Embryonic facial prominence (tissue), 1 donor: ENCODE measurements at regions not wholly inside any gene's neighbourhood (a gene's known extent, or its start where the extent isn't known, plus 50 kb on each side); places are given as distances from the start of the nearest gene placed in this dataset.
A peak's percentile ranks its signal among the peaks of the same experiment; 100 is the strongest.

Source experiments
- DNase-seq: peaks from one replicate; pipeline ENCODE4 v3.0.0-alpha.2; 2016; ENCODE audit errors: extremely low spot score

DNA sequence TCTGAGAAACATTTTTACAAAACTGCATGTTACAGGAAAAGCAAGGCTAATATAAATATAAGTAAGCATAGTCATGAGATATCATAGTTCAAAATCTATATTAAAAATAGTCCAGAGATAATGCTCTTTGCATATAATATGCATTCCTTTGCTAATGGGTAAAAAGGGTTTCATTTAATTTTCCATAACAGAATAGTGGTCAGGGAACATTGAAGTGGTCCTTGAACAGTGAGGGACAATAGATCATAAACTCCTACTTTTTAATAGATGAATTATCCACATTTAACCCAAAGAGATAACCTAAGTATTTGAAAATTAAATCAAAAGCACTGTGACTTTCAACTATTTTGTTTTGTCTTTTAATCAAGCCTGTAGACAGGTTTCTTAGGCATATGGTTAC, 243.1 kb upstream of the ADGRB3 start:
- no peak for DNase-seq

- no peak for DNase-seq
Measured at GRCh38 chr6:68372991-68373390, 262.1 kb upstream of the ADGRB3 start.

- DNase-seq = no peak
Measured at GRCh38 chr6:68368845-68369244, 266.2 kb upstream of the ADGRB3 start.

- peak; percentile 6 for DNase-seq
Measured at GRCh38 chr6:68364271-68364805, 270.7 kb upstream of the ADGRB3 start.

- DNase-seq = no peak
Measured at GRCh38 chr6:68343901-68344300, 291.2 kb upstream of the ADGRB3 start.

GRCh38 chr6:68342286-68342685, 292.8 kb upstream of the ADGRB3 start:
- no peak for DNase-seq

DNA sequence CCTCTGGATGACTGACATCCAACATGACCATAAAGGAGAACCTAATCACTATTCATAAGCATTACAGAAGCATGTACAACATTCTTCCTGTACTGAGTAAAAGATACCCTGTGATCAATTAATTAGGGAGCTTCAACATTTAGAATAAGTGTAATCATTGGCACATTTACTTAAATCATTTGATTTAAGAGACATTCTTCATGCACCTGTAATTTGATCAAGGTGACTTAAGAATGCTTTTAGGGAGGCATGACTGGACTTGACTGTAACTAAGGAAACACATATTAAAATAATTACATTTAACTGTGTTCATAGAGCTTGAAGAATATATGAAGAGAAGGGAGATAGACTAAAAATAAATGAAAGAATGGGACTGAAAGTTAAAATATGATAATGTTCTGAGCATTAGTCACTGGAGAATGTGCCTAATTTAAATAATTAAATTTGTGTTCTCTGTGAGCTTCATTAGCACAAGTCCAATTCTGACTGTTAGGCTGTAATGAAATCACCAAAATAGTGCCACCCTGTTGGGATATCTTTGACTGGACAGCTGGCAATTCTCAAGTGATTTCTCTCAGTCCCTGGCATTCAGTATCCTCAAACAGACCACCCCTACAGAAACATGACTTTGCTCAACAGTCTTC, 295.5 kb upstream of the ADGRB3 start:
- DNase-seq = no peak

DNA sequence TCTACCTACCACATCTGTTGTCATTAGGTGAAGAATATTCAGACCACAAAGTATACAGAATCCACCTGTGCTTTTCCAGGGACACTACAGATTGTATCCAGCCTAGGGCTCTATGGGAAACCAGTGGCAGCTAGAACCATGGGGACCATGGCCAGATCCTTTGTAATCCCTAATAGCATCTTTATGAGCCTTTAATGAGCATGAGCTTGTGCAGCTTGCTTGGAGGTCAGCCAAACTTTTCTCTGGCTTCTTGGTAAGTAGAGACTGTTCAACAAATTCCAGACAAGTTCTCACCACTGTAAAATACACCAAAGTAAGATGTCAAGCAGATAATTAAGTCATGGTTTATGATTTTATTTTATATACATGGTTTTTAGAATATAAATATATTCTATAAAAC, 301.6 kb upstream of the ADGRB3 start:
- DNase-seq = no peak

DNA sequence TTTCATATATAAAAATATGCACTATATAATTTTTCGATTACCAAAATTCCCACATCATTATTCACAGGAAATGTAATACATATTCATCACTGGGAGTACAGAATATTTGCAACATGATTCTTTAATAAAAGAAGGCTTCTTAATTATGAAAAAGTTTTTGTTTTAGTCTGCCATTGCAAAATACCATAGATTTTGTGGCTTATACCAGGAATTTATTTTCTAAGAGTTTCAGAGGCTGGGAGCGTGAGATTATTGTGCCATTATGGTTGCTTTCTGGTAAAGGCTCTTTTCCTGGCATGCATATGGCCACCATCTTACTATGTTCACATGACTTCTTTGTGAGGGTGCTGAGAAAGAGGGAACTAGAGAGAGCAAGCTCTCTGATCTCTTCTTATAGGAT, 306.9 kb upstream of the ADGRB3 start:
- no peak for DNase-seq

GRCh38 chr6:68326762-68327161, 308.3 kb upstream of the ADGRB3 start:
- no peak for DNase-seq

- DNase-seq = no peak
Measured at GRCh38 chr6:68317366-68317765, 317.7 kb upstream of the ADGRB3 start.

- DNase-seq = no peak
Measured at GRCh38 chr6:68313911-68314310, 321.2 kb upstream of the ADGRB3 start.

- no peak for DNase-seq
Measured at GRCh38 chr6:68307301-68307700, 327.8 kb upstream of the ADGRB3 start.

GRCh38 chr6:68296126-68296525, 339.0 kb upstream of the ADGRB3 start:
- DNase-seq = no peak

GRCh38 chr6:68282646-68283045, 352.4 kb upstream of the ADGRB3 start:
- no peak for DNase-seq

GRCh38 chr6:68279793-68280557, 355.1 kb upstream of the ADGRB3 start:
- DNase-seq = no peak

- DNase-seq = no peak
Measured at GRCh38 chr6:68273297-68273696, 361.8 kb upstream of the ADGRB3 start.

DNA sequence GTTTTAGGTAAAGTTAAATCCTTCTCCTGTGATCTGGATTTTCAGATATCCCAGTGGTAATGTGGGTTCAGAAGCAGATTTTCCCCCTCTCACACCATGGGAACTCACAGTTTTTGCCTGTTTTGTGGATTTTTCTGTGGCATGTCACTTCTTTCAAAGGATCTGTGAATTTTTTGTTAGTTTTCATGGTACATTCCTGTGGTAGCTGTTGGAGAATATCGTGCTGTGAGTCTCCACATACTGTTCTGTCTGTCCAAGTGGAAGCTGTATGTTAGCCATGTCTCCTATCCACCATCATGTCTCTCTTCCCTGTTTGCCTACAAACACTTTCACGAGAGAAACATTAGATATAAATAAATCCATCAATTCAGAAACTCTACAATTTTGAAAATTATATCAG, 378.7 kb upstream of the ADGRB3 start:
- DNase-seq = no peak

- no peak for DNase-seq
Measured at GRCh38 chr6:68252632-68253031, 382.4 kb upstream of the ADGRB3 start.

- DNase-seq = no peak
Measured at GRCh38 chr6:68247782-68248181, 387.3 kb upstream of the ADGRB3 start.

GRCh38 chr6:68240726-68241125, 394.4 kb upstream of the ADGRB3 start:
- no peak for DNase-seq

GRCh38 chr6:68239034-68239433, 396.0 kb upstream of the ADGRB3 start:
- DNase-seq = no peak

- no peak for DNase-seq
Measured at GRCh38 chr6:68238097-68238601, 396.9 kb upstream of the ADGRB3 start.
